HCT116 (cell line): ENCODE measurements at regions not wholly inside any gene's neighbourhood (a gene's known extent, or its start where the extent isn't known, plus 50 kb on each side); places are given as distances from the start of the nearest gene placed in this dataset.

ENCODE experiments used
- ATAC-seq: fragments of 200-7000 bp; cut with Tn5 transposase; 2 replicates; pipeline ENCODE4 v1.9.1; 2020; ENCODE audit warnings: mild to moderate bottlenecking, moderate library complexity
- BruUV-seq: library from RNA; stranded (reverse); fragments of 400-500 nt; replicated peaks from 2 replicates; lab custom pipeline; 2021; lab: Mats Ljungman, UMichigan
- CTCF ChIA-PET: fragments of 300-600 bp; sonication (Branson Sonifier 250); formaldehyde crosslinking; loops from one replicate; lab custom pipeline; 2021; ENCODE audit warnings: antibody characterized with exemption; lab: Charles Lee
- POLR2A ChIA-PET: fragments of 300-600, 350-600 bp; sonication (Branson Sonifier 250); formaldehyde crosslinking; loops from one replicate; lab custom pipeline; 2021; ENCODE audit warnings: antibody characterized with exemption; lab: Charles Lee
- RAD21 ChIA-PET, 2 experiments: fragments of 300-600 bp; sonication (Branson Sonifier 250); formaldehyde crosslinking; loops; one replicate each; lab custom pipeline; 2023; ENCODE audit warnings: low total read pairs in 2 of 2; ENCODE audit not compliant: uncharacterized antibody in 2 of 2, unreplicated experiment in 2 of 2, low non-redundant PET in 1 of 2; lab: Charles Lee
- DNase-seq: peaks from one replicate; pipeline ENCODE4 v3.0.0-alpha.2; 2010; ENCODE audit warnings: low read depth, low spot score
- H2AFZ ChIP-seq: fragments of 200-600 bp; shearing (Covaris generic), sonication (generic); 2 replicates; pipeline ENCODE4 v1.6.1; 2017; ENCODE audit warnings: low read depth, mixed run types, mixed read lengths, antibody characterized with exemption, low read length; ENCODE audit not compliant: poor library complexity, severe bottlenecking
- H3K27ac ChIP-seq: 2 replicates; pipeline ENCODE4 v1.5.1; 2012; ENCODE audit warnings: low read depth, low read length
- H3K27me3 ChIP-seq: fragments of 200-600 bp; sonication (generic); 2 replicates; pipeline ENCODE4 v1.6.1; 2016; ENCODE audit warnings: mixed run types, low read length, mixed read lengths; ENCODE audit not compliant: insufficient read depth
- H3K36me3 ChIP-seq, 2 experiments: fragments of 200-500 bp in 1 of 2; fragments of 200-600 bp in 1 of 2; sonication (Bioruptor generic) in 1 of 2; sonication (generic) in 1 of 2; 2 replicates each; pipeline versions ENCODE4 v1.5.1 to v1.6.1; 2014 to 2016; ENCODE audit warnings: low read length in 2 of 2, inconsistent platforms in 1 of 2, mixed read lengths in 1 of 2, mixed run types in 1 of 2; ENCODE audit not compliant: insufficient read depth in 2 of 2, control insufficient read depth in 1 of 2
- H3K4me1 ChIP-seq, 2 experiments: fragments of 200-600 bp in 1 of 2; sonication (generic) in 1 of 2; 2 replicates each; pipeline versions ENCODE4 v1.5.1 to v1.6.1; 2012 to 2017; ENCODE audit warnings: low read length in 2 of 2, inconsistent platforms in 1 of 2, mild to moderate bottlenecking in 1 of 2, mixed read lengths in 1 of 2, mixed run types in 1 of 2, moderate library complexity in 1 of 2; ENCODE audit not compliant: insufficient read depth in 2 of 2, control insufficient read depth in 1 of 2
- H3K4me2 ChIP-seq: fragments of 200-600 bp; sonication (generic); 2 replicates; pipeline ENCODE4 v1.6.1; 2017; ENCODE audit warnings: mixed run types, low read length, mixed read lengths
- H3K4me3 ChIP-seq, 2 experiments: fragments of 200-600 bp in 1 of 2; sonication (generic) in 1 of 2; replicated peaks in 1 of 2; 2 replicates each; pipeline ENCODE4 v1.5.1; 2011 to 2016; ENCODE audit warnings: low read length in 2 of 2, control low read depth in 1 of 2, low read depth in 1 of 2, mild to moderate bottlenecking in 1 of 2, mixed read lengths in 1 of 2, mixed run types in 1 of 2
- H3K79me2 ChIP-seq: fragments of 200-600 bp; sonication (generic); 2 replicates; pipeline ENCODE4 v1.6.1; 2017; ENCODE audit warnings: mild to moderate bottlenecking, mixed run types, low read length, moderate library complexity, mixed read lengths; ENCODE audit not compliant: insufficient read depth
- H3K9ac ChIP-seq: fragments of 200-600 bp; sonication (generic); 2 replicates; pipeline ENCODE4 v1.6.1; 2016; ENCODE audit warnings: low read length, mixed read lengths
- H3K9me2 ChIP-seq: fragments of 200-600 bp; sonication (generic), shearing (Covaris generic); 2 replicates; pipeline ENCODE4 v1.6.1; 2017; ENCODE audit warnings: mixed run types, mild to moderate bottlenecking, moderate library complexity; ENCODE audit not compliant: insufficient read depth
- H3K9me3 ChIP-seq, 2 experiments: fragments of 200-500 bp in 1 of 2; fragments of 200-600 bp in 1 of 2; sonication (Bioruptor generic) in 1 of 2; sonication (generic) in 1 of 2; 2 replicates each; pipeline ENCODE4 v1.6.1; 2014 to 2017; ENCODE audit warnings: low read length in 2 of 2, mixed read lengths in 2 of 2, inconsistent platforms in 1 of 2, low read depth in 1 of 2, mild to moderate bottlenecking in 1 of 2, mixed run types in 1 of 2, moderate library complexity in 1 of 2; ENCODE audit not compliant: control insufficient read depth in 1 of 2, insufficient read depth in 1 of 2
- H4K20me1 ChIP-seq: fragments of 200-600 bp; sonication (generic), shearing (Covaris generic); 2 replicates; pipeline ENCODE4 v1.6.1; 2017; ENCODE audit warnings: mixed run types, mild to moderate bottlenecking, moderate library complexity; ENCODE audit not compliant: insufficient read depth
- CBX3 ChIP-seq: IDR thresholded peaks from 2 replicates; pipeline ENCODE4 v1.6.1; 2012; ENCODE audit warnings: low read depth
- CEBPB ChIP-seq: IDR thresholded peaks from 2 replicates; pipeline ENCODE4 v1.6.1; 2012; ENCODE audit warnings: low read depth
- CTCF ChIP-seq, 3 experiments: fragments of 200-600 bp in 1 of 3; sonication (generic) in 1 of 3; IDR thresholded peaks in 2 of 3; conservative IDR thresholded peaks in 1 of 3; 2 replicates each; pipeline ENCODE4 v1.5.1; 2012 to 2017; ENCODE audit warnings: low read depth in 2 of 3, low read length in 2 of 3, antibody characterized with exemption in 1 of 3, borderline replicate concordance in 1 of 3, control low read depth in 1 of 3, mild to moderate bottlenecking in 1 of 3, mixed read lengths in 1 of 3, mixed run types in 1 of 3, moderate library complexity in 1 of 3; ENCODE audit not compliant: insufficient read depth in 1 of 3
- ELF1 ChIP-seq: IDR thresholded peaks from 2 replicates; pipeline ENCODE4 v1.6.1; 2012; ENCODE audit warnings: low read depth, borderline replicate concordance
- EZH2 ChIP-seq: fragments of 200-600 bp; sonication (generic); IDR thresholded peaks from 2 replicates; pipeline ENCODE4 v1.6.1; 2017; ENCODE audit warnings: antibody characterized with exemption, mixed run types
- EZH2phosphoT487 ChIP-seq: fragments of 200-600 bp; IDR thresholded peaks from 2 replicates; pipeline ENCODE4 v1.6.1; 2018; ENCODE audit warnings: antibody characterized with exemption, borderline replicate concordance
- FOSL1 ChIP-seq: IDR thresholded peaks from 2 replicates; pipeline ENCODE4 v1.6.1; 2012; ENCODE audit warnings: low read depth
- POLR2A ChIP-seq: IDR thresholded peaks from 2 replicates; pipeline ENCODE4 v1.7.0; 2011; ENCODE audit warnings: borderline replicate concordance; ENCODE audit not compliant: insufficient read depth, insufficient read length; ENCODE audit errors: extremely low read depth
- RAD21 ChIP-seq: IDR thresholded peaks from 2 replicates; pipeline ENCODE4 v1.6.1; 2012; ENCODE audit warnings: low read depth, mild to moderate bottlenecking
- REST ChIP-seq: IDR thresholded peaks from 2 replicates; pipeline ENCODE4 v1.6.1; 2012; ENCODE audit warnings: low read depth
- SIN3A ChIP-seq: IDR thresholded peaks from 2 replicates; pipeline ENCODE4 v1.6.1; 2012; ENCODE audit warnings: low read depth
- SRF ChIP-seq: IDR thresholded peaks from 2 replicates; pipeline ENCODE4 v1.6.1; 2012; ENCODE audit warnings: low read depth
- TCF7L2 ChIP-seq: IDR thresholded peaks from 2 replicates; pipeline ENCODE4 v1.7.0; 2011; ENCODE audit warnings: borderline replicate concordance, inconsistent platforms; ENCODE audit not compliant: insufficient read depth, insufficient read length; ENCODE audit errors: extremely low read depth
- ZFX ChIP-seq: fragments of 450-650 bp; IDR thresholded peaks from 2 replicates; pipeline ENCODE4 v1.6.1; 2017
- intact Hi-C: fragments of 100-400 bp; cut with micrococcal nuclease; formaldehyde crosslinking; loops from 2 replicates; pipeline ENCODE4 v1.10.0; 2022

GRCh38 chr13:47135800-47136503, 239.1 kb upstream of the HTR2A start:
- ChIA-PET CTCF (no interaction called here), RAD21 (no interaction called here), POLR2A (no interaction called here)
- no peaks in the 10 kb centered on the region for H3K36me3 ChIP-seq
- H3K9me2 ChIP-seq = no peaks in the 10 kb centered on the region
- H4K20me1 ChIP-seq = no peaks in the 10 kb centered on the region
- no peak overlapping the region for H3K9ac ChIP-seq
- no peak overlapping the region for H3K27ac ChIP-seq
- TF ChIP-seq CEBPB = no peak
- TF ChIP-seq POLR2A = no peak
- no peak for TF ChIP-seq SIN3A
- TF ChIP-seq FOSL1 = no peak
- no peak for TF ChIP-seq TCF7L2
- TF ChIP-seq EZH2 = no peak
- DNase-seq = no peak
- H3K4me1 ChIP-seq = no peaks in the 10 kb centered on the region
- BruUV-seq = no TSS peak
- 0 out of 2 replicates have a peak, but pooled peaks cover 5% of the 10 kb centered on the region for H3K27me3 ChIP-seq
- H3K4me3 ChIP-seq = no peak overlapping the region
- H2AFZ ChIP-seq = no peak overlapping the region
- no peaks in the 10 kb centered on the region for H3K9me3 ChIP-seq
- no peak for ATAC-seq
- no peak overlapping the region for H3K4me2 ChIP-seq
- intact Hi-C loops = no loop called here
- H3K79me2 ChIP-seq = no peaks in the 10 kb centered on the region

GRCh38 chr13:47134939-47135489, 238.2 kb upstream of the HTR2A start:
- RAD21 ChIA-PET = no interaction called here
- POLR2A ChIA-PET = no interaction called here
- no peak for TF ChIP-seq ELF1
- TF ChIP-seq CBX3 = no peak
- TF ChIP-seq EZH2 = no peak
- TF ChIP-seq TCF7L2 = no peak
- no peak for TF ChIP-seq CEBPB
- no peak for TF ChIP-seq EZH2phosphoT487
- no peak for TF ChIP-seq SRF
- no peak for TF ChIP-seq REST
- no peak for TF ChIP-seq SIN3A
- no peak for TF ChIP-seq ZFX
- no peak for TF ChIP-seq CTCF (IDR thresholded peaks at IDR 0.05 in 2 of 3, conservative IDR thresholded peaks at IDR 0.05 in 1 of 3; ENCODE audit: borderline replicate concordance in 1 of 3, insufficient read depth in 1 of 3, low read depth in 2 of 3, low read length in 2 of 3)
- no peak for TF ChIP-seq RAD21

More at GRCh38 chr13:47134939-47135489, 238.2 kb upstream of the HTR2A start:
- intact Hi-C loops = no loop called here
- Histone ChIP-seq H3K4me3 (no peak overlapping the region), H3K4me2 (no peak overlapping the region), H3K9me2 (no peaks in the 10 kb centered on the region), H4K20me1 (no peaks in the 10 kb centered on the region), H3K4me1 (no peaks in the 10 kb centered on the region), H3K27me3 (0 out of 2 replicates have a peak, but pooled peaks cover 5% of the 10 kb centered on the region), H3K9ac (no peak overlapping the region), H3K79me2 (no peaks in the 10 kb centered on the region), H3K27ac (no peak overlapping the region), H3K9me3 (no peaks in the 10 kb centered on the region), H3K36me3 (no peaks in the 10 kb centered on the region), H2AFZ (no peak overlapping the region)
- CTCF ChIA-PET = no interaction called here
- DNase-seq (no peak), ATAC-seq (no peak)
- BruUV-seq = no TSS peak
